Neural crest cell (in vitro differentiated cells): ENCODE measurements at regions not wholly inside any gene's neighbourhood (a gene's known extent, or its start where the extent isn't known, plus 50 kb on each side); places are given as distances from the start of the nearest gene placed in this dataset.
"Not testable (repeated sequence)": the region's sequence is repeated elsewhere in the genome, so short reads cannot be mapped to it uniquely, and the experiment has no call there.

ENCODE experiments used
- DNase-seq: peaks from one replicate; pipeline ENCODE4 v3.0.0; 2021; ENCODE audit warnings: low read depth, mixed read lengths, low spot score
- H3K27ac Mint-ChIP-seq: one replicate; pipeline ENCODE4 v1.8.0; 2021; ENCODE audit warnings: mild to moderate bottlenecking, mixed read lengths; ENCODE audit not compliant: unreplicated experiment
- H3K27me3 Mint-ChIP-seq: 2 replicates; pipeline ENCODE4 v1.8.0; 2021; ENCODE audit warnings: low read depth, mild to moderate bottlenecking, mixed read lengths
- H3K36me3 Mint-ChIP-seq: 2 replicates; pipeline ENCODE4 v1.8.0; 2021; ENCODE audit warnings: low read depth, mild to moderate bottlenecking, mixed read lengths
- H3K4me1 Mint-ChIP-seq: 2 replicates; pipeline ENCODE4 v1.8.0; 2021; ENCODE audit warnings: mixed read lengths
- H3K4me3 Mint-ChIP-seq: one replicate; pipeline ENCODE4 v1.8.0; 2021; ENCODE audit warnings: mild to moderate bottlenecking, mixed read lengths
- H3K9me3 Mint-ChIP-seq: 2 replicates; pipeline ENCODE4 v1.8.0; 2021; ENCODE audit warnings: mixed read lengths
- CTCF ChIP-seq: fragments of 200-600 bp; sonication (generic); conservative IDR thresholded peaks from 2 replicates; pipeline ENCODE4 v1.5.0; 2021; ENCODE audit warnings: antibody characterized with exemption, mild to moderate bottlenecking

GRCh38 chr3:144737281-144737680 lies 765.7 kb downstream of the DIPK2A start:
- no peak for TF ChIP-seq CTCF
- Mint-ChIP-seq H3K27ac (no peak overlapping the region), H3K9me3 (no peaks in the 10 kb centered on the region), H3K4me1 (no peaks in the 10 kb centered on the region), H3K27me3 (no peaks in the 10 kb centered on the region), H3K36me3 (no peaks in the 10 kb centered on the region), H3K4me3 (no peak overlapping the region)
- DNase-seq = no peak

GRCh38 chr3:144743225-144743668 lies 771.6 kb downstream of the DIPK2A start:
- H3K4me1 Mint-ChIP-seq = no peaks in the 10 kb centered on the region
- no peak overlapping the region for H3K4me3 Mint-ChIP-seq
- H3K27ac Mint-ChIP-seq = no peak overlapping the region
- H3K9me3 Mint-ChIP-seq = no peaks in the 10 kb centered on the region
- H3K36me3 Mint-ChIP-seq = no peaks in the 10 kb centered on the region
- no peak for TF ChIP-seq CTCF
- no peaks in the 10 kb centered on the region for H3K27me3 Mint-ChIP-seq
- DNase-seq = no peak

GRCh38 chr3:144744473-144744872 lies 772.9 kb downstream of the DIPK2A start:
- Mint-ChIP-seq H3K9me3 (no peaks in the 10 kb centered on the region), H3K27me3 (no peaks in the 10 kb centered on the region), H3K4me1 (no peaks in the 10 kb centered on the region), H3K4me3 (no peak overlapping the region), H3K36me3 (no peaks in the 10 kb centered on the region), H3K27ac (no peak overlapping the region)
- DNase-seq = no peak
- TF ChIP-seq CTCF = no peak

- Mint-ChIP-seq H3K4me3 (no peak overlapping the region), H3K27ac (no peak overlapping the region), H3K4me1 (no peaks in the 10 kb centered on the region), H3K9me3 (no peaks in the 10 kb centered on the region), H3K36me3 (no peaks in the 10 kb centered on the region), H3K27me3 (no peaks in the 10 kb centered on the region)
- no peak for TF ChIP-seq CTCF
- no peak for DNase-seq
These were observed 775.0 kb downstream of the DIPK2A start for GRCh38 chr3:144746631-144747030.

- not testable (repeated sequence) for H3K9me3 Mint-ChIP-seq, DNase-seq, H3K4me3 Mint-ChIP-seq, H3K27me3 Mint-ChIP-seq, H3K36me3 Mint-ChIP-seq, H3K27ac Mint-ChIP-seq, H3K4me1 Mint-ChIP-seq
These were observed 778.1 kb downstream of the DIPK2A start for GRCh38 chr3:144749536-144750253.

- no peak for TF ChIP-seq CTCF
- no peaks in the 10 kb centered on the region for H3K4me1 Mint-ChIP-seq
- H3K4me3 Mint-ChIP-seq = no peak overlapping the region
- no peaks in the 10 kb centered on the region for H3K9me3 Mint-ChIP-seq
- H3K36me3 Mint-ChIP-seq = no peaks in the 10 kb centered on the region
- H3K27ac Mint-ChIP-seq = no peak overlapping the region
- DNase-seq = no peak
- H3K27me3 Mint-ChIP-seq = no peaks in the 10 kb centered on the region
These were observed 782.6 kb downstream of the DIPK2A start for GRCh38 chr3:144754076-144754783.
